ENCODE measurements at regions not wholly inside any gene's neighbourhood (a gene's known extent, or its start where the extent isn't known, plus 50 kb on each side); places are given as distances from the start of the nearest gene placed in this dataset.

GRCh38 chr5:105922080-105922479, 1748.7 kb downstream of the EFNA5 start:
- TF ChIP-seq CTCF (IDR thresholded peaks at IDR 0.05): no peak
- no peak for TF ChIP-seq POLR2AphosphoS5 (IDR thresholded peaks at IDR 0.05)
- no peak for TF ChIP-seq POLR2A (IDR thresholded peaks at IDR 0.05)
